ENCODE measurements at regions not wholly inside any gene's neighbourhood (a gene's known extent, or its start where the extent isn't known, plus 50 kb on each side); places are given as distances from the start of the nearest gene placed in this dataset.

DNA sequence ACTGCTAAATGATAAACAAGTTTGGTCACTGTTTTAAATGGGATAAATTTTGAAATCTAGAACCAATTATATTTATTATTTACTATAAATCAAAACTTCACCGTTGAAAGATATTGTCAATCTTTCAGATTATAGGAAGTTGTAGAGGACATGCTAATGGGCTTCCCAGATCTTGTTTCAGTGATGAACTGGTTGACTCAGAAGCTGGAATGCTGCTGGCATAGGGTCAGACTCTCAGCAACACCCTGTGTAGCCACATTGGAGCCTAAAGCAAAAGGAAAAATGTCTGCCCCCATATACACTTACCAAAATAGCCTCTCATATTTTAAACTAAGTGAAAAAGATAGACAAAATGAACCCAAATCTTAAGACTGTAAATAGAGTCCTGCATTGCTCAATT, 916.9 kb upstream of the SOX9 start:
- no peak overlapping the region for H3K23ac ChIP-seq (ENCODE audit: low read depth, low read length)

More for the DNA sequence above, 916.9 kb upstream of the SOX9 start:
- H2AFZ ChIP-seq (replicated peaks; ENCODE audit: low read length, poor library complexity): no peak overlapping the region
- no peak overlapping the region for H2AK5ac ChIP-seq (ENCODE audit: low read depth, low read length)
- H2BK5ac ChIP-seq (ENCODE audit: low read depth, low read length, poor library complexity, severe bottlenecking): no peak overlapping the region
- no peak overlapping the region for H3K9ac ChIP-seq (ENCODE audit: low read depth, low read length)
- H3K9me3 ChIP-seq (ENCODE audit: control insufficient read depth, insufficient read depth, low read length): no peaks in the 10 kb centered on the region
- no peak overlapping the region for H3K56ac ChIP-seq (ENCODE audit: extremely low read depth, insufficient read depth, low read length)
- no peak overlapping the region for H4K8ac ChIP-seq (ENCODE audit: low read depth in 2 of 2, low read length in 2 of 2)
- no peaks in the 10 kb centered on the region for H3K27me3 ChIP-seq (ENCODE audit: control insufficient read depth, insufficient read depth, low read length)
- no peak overlapping the region for H2BK20ac ChIP-seq (ENCODE audit: low read depth, low read length)
- POLR2A ChIA-PET (ENCODE audit: unreplicated experiment): no interaction called here
- dilution Hi-C loops (cut with HindIII; ENCODE audit: low sequenced_read_pairs, unreplicated experiment): no loop called here
- H3K4me3 ChIP-seq (ENCODE audit: insufficient read depth, low read depth, low read length): no peak overlapping the region
- ATAC-seq (ENCODE audit: low read depth): no peak; the same call in 1 of the 2 replicates
- no peak overlapping the region for H2BK15ac ChIP-seq (ENCODE audit: low read depth, low read length)
- no peak for TF ChIP-seq POLR2A (IDR thresholded peaks at IDR 0.05; ENCODE audit: low read depth, low read length)
- TF ChIP-seq RAD21 (IDR thresholded peaks at IDR 0.05; ENCODE audit: low read length): no peak
- no peak for TF ChIP-seq RFX5 (IDR thresholded peaks at IDR 0.05; ENCODE audit: low read depth, low read length)
- TF ChIP-seq MXI1 (IDR thresholded peaks at IDR 0.05; ENCODE audit: borderline replicate concordance, low read depth, low read length): no peak
- TF ChIP-seq, protein P1, sequence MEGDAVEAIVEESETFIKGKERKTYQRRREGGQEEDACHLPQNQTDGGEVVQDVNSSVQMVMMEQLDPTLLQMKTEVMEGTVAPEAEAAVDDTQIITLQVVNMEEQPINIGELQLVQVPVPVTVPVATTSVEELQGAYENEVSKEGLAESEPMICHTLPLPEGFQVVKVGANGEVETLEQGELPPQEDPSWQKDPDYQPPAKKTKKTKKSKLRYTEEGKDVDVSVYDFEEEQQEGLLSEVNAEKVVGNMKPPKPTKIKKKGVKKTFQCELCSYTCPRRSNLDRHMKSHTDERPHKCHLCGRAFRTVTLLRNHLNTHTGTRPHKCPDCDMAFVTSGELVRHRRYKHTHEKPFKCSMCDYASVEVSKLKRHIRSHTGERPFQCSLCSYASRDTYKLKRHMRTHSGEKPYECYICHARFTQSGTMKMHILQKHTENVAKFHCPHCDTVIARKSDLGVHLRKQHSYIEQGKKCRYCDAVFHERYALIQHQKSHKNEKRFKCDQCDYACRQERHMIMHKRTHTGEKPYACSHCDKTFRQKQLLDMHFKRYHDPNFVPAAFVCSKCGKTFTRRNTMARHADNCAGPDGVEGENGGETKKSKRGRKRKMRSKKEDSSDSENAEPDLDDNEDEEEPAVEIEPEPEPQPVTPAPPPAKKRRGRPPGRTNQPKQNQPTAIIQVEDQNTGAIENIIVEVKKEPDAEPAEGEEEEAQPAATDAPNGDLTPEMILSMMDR (conservative IDR thresholded peaks at IDR 0.05; ENCODE audit: low read depth, low read length): no peak
- no peak for TF ChIP-seq CHD1 (IDR thresholded peaks at IDR 0.05; ENCODE audit: low read depth, low read length)
- no peak for TF ChIP-seq MAFK (IDR thresholded peaks at IDR 0.05; ENCODE audit: low read depth, low read length)
- TF ChIP-seq, protein P2, sequence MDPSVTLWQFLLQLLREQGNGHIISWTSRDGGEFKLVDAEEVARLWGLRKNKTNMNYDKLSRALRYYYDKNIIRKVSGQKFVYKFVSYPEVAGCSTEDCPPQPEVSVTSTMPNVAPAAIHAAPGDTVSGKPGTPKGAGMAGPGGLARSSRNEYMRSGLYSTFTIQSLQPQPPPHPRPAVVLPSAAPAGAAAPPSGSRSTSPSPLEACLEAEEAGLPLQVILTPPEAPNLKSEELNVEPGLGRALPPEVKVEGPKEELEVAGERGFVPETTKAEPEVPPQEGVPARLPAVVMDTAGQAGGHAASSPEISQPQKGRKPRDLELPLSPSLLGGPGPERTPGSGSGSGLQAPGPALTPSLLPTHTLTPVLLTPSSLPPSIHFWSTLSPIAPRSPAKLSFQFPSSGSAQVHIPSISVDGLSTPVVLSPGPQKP (IDR thresholded peaks at IDR 0.05; ENCODE audit: borderline replicate concordance, low read depth, low read length): no peak
- no peak for TF ChIP-seq RCOR1 (IDR thresholded peaks at IDR 0.05; ENCODE audit: insufficient replicate concordance, low read length)
- TF ChIP-seq BHLHE40 (IDR thresholded peaks at IDR 0.05; ENCODE audit: low read depth, low read length): no peak
- TF ChIP-seq MAZ (IDR thresholded peaks at IDR 0.05; ENCODE audit: borderline replicate concordance, low read depth, low read length): no peak
- TF ChIP-seq CEBPB (IDR thresholded peaks at IDR 0.05; ENCODE audit: low read depth, low read length): no peak
- no peak for TF ChIP-seq FOS (IDR thresholded peaks at IDR 0.05; ENCODE audit: low read depth, low read length)
- TF ChIP-seq SMC3 (IDR thresholded peaks at IDR 0.05; ENCODE audit: low read depth, low read length): no peak
- TF ChIP-seq, protein P3, sequence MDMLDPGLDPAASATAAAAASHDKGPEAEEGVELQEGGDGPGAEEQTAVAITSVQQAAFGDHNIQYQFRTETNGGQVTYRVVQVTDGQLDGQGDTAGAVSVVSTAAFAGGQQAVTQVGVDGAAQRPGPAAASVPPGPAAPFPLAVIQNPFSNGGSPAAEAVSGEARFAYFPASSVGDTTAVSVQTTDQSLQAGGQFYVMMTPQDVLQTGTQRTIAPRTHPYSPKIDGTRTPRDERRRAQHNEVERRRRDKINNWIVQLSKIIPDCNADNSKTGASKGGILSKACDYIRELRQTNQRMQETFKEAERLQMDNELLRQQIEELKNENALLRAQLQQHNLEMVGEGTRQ (IDR thresholded peaks at IDR 0.05; ENCODE audit: low read depth, low read length): no peak
- no peak for TF ChIP-seq NFE2L2 (IDR thresholded peaks at IDR 0.05; ENCODE audit: low read depth, low read length)
- no peak overlapping the region for H4K5ac ChIP-seq (ENCODE audit: low read depth, low read length)
- H3K4me2 ChIP-seq (ENCODE audit: low read depth, low read length): no peak overlapping the region
- no peak overlapping the region for H3K27ac ChIP-seq (ENCODE audit: insufficient read depth, low read length)
- WGBS, 2 experiments (ENCODE audit: extremely low coverage in 2 of 2, insufficient read length in 1 of 2): no CpG with 5 or more reads among the region's 1 CpG
- H4K20me1 ChIP-seq (ENCODE audit: insufficient read depth, low read length): no peaks in the 10 kb centered on the region
- in situ Hi-C loops (cut with MboI; ENCODE audit: low sequenced_read_pairs): no loop called here
- H3K4ac ChIP-seq (ENCODE audit: low read depth, low read length): no peak overlapping the region
- CTCF ChIA-PET: no interaction called here
- H2AK9ac ChIP-seq (replicated peaks; ENCODE audit: low read depth, low read length, poor library complexity): no peak overlapping the region
- BruUV-seq (replicated peaks): no TSS peak
- no peaks in the 10 kb centered on the region for H3K9me1 ChIP-seq (ENCODE audit: insufficient read depth, low read length)
- no peak overlapping the region for H4K91ac ChIP-seq (ENCODE audit: insufficient read depth, low read depth, low read length)
- no peaks in the 10 kb centered on the region for H3K79me1 ChIP-seq (ENCODE audit: low read depth in 1 of 2, low read length in 2 of 2)
- intact Hi-C loops (cut with micrococcal nuclease): no loop called here
- peaks cover 3% of the 10 kb centered on the region; the same call in 1 of the 2 replicates for H3K4me1 ChIP-seq (ENCODE audit: control insufficient read depth, insufficient read depth, low read length)
- no peak overlapping the region for H3K18ac ChIP-seq (ENCODE audit: low read depth, low read length)
- no peak overlapping the region for H2BK120ac ChIP-seq (ENCODE audit: low read depth, low read length)
- H3K36me3 ChIP-seq (ENCODE audit: control insufficient read depth, insufficient read depth, low read length): no peaks in the 10 kb centered on the region
- DNase-seq: peak; percentile 33
- H3K14ac ChIP-seq (replicated peaks; ENCODE audit: low read depth, low read length): no peak overlapping the region

Measured in IMR-90 (cell line).